Prostate gland (tissue), 1 donor: ENCODE measurements at regions not wholly inside any gene's neighbourhood (a gene's known extent, or its start where the extent isn't known, plus 50 kb on each side); places are given as distances from the start of the nearest gene placed in this dataset.

ENCODE experiments used
- POLR2A ChIP-seq: fragments of 450-650 bp; IDR thresholded peaks from one replicate; pipeline ENCODE4 v1.6.1; 2016; ENCODE audit warnings: antibody characterized with exemption, mild to moderate bottlenecking
- POLR2AphosphoS5 ChIP-seq: sonication (generic); formaldehyde crosslinking; IDR thresholded peaks from one replicate; pipeline ENCODE4 v1.6.1; 2017; ENCODE audit warnings: antibody characterized with exemption

DNA sequence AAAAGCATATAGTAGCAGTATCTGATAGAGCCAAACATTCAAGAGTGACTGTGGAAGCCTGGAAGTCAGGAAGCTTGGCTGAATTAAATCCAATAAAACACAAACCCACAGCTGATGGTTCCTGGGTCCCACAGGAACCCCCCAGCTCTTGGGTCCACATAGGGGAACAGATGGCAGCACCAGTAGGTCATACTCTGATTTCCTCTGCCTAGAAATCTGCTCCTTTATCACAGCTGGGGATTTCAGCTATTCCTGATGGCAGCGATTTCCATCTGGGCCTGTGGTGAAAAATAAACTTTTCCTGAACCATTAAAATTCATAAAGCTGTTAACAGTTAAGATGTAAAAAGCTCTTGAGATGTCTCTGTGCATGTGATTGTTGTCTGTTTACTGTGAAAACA lies 202.0 kb upstream of the FRMD6 start:
- TF ChIP-seq POLR2AphosphoS5 (no peak), POLR2A (no peak)
